Gastrocnemius medialis (tissue), 4 donors: ENCODE measurements at regions not wholly inside any gene's neighbourhood (a gene's known extent, or its start where the extent isn't known, plus 50 kb on each side); places are given as distances from the start of the nearest gene placed in this dataset.

Experiments
- CTCF ChIP-seq, 5 experiments: fragments of 450-650 bp in 3 of 5; fragments of 200-600 bp in 2 of 5; sonication (generic) in 2 of 5; IDR thresholded peaks in 4 of 5; conservative IDR thresholded peaks in 1 of 5; 1 replicate in 4 of 5; 2 replicates in 1 of 5; pipeline ENCODE4 v1.5.1; 2016 to 2019; ENCODE audit warnings: antibody characterized with exemption in 5 of 5, mild to moderate bottlenecking in 3 of 5, moderate library complexity in 3 of 5
- POLR2A ChIP-seq, 2 donors: fragments of 450-650 bp; IDR thresholded peaks; one replicate each; pipeline ENCODE4 v1.6.1; 2017; ENCODE audit warnings: antibody characterized with exemption in 2 of 2, mild to moderate bottlenecking in 2 of 2, moderate library complexity in 2 of 2

- TF ChIP-seq CTCF (IDR thresholded peaks at IDR 0.05 in 4 of 5, conservative IDR thresholded peaks at IDR 0.05 in 1 of 5) (no peak), POLR2A (IDR thresholded peaks at IDR 0.05) (no peak)
Observed at GRCh38 chr14:106625186-106625585, 1098.8 kb downstream of the TMEM121 start.
